ENCODE measurements at regions not wholly inside any gene's neighbourhood (a gene's known extent, or its start where the extent isn't known, plus 50 kb on each side); places are given as distances from the start of the nearest gene placed in this dataset.
A peak's percentile ranks its signal among the peaks of the same experiment; 100 is the strongest.

DNA sequence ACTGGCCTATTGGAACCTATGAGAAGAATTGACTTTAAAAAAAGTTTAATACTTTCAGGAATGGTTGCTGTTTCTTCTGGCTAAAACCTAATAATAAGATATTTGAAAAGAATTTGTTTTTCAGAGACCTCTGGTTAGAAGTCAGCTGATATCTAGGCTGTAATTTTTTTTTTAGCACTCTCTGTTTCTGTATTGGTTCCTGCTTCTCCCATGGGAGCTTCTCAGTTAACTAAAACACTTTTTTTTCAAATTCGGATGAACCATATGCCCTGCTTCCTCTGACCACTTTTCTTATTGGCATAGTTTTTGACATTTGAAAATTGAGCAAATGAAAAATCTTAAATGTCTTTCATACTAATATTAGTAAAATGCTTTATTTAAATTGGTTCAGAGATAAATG, 163.5 kb upstream of the SLC10A2 start:
- DNase-seq (ENCODE audit: low read depth) = no peak
- no peak overlapping the region for H3K4me3 ChIP-seq (ENCODE audit: low read depth, low read length)

DNA sequence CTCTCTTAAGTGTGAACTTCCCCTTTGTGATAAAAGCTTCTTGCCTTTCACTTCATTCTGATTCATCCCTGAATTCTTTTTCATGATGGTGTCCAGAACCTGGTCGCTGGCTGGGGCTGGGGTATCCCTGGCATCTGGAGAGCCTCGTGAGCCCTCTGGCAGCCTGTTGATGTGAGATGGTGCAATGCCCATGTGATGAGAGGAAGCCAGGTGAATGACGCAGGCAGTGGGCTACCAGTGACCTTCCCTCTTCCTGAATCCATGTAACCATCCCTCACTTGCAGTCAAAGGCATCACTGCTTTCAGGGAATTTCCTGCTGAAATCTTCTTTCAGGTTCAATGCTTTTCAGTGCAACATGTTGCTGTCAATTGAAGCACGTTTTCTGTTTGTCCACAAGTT, 158.6 kb upstream of the SLC10A2 start:
- DNase-seq (ENCODE audit: low read depth) = no peak
- H3K4me3 ChIP-seq (ENCODE audit: low read depth, low read length) = no peak overlapping the region

DNA sequence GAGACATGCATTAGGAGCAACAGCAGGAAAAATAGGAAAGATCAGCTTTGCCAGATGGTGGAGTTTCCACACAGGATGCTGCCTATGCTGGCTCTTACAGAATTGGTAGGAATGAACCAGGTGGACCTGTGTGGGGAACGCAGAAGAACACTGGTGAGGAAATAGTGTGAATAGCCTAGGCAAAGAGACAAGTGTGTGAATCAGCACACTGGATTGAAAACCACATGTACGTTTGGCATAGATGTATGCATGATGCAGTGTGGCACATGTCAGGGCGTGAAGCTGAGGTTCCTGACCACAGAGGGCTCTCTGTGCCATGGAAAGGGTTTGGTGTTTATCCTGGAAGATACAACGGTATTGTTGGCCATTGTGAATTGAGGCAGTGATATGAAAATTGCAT, 156.5 kb upstream of the SLC10A2 start:
- DNase-seq (ENCODE audit: low read depth) = no peak
- H3K4me3 ChIP-seq (ENCODE audit: low read depth, low read length) = no peak overlapping the region

DNA sequence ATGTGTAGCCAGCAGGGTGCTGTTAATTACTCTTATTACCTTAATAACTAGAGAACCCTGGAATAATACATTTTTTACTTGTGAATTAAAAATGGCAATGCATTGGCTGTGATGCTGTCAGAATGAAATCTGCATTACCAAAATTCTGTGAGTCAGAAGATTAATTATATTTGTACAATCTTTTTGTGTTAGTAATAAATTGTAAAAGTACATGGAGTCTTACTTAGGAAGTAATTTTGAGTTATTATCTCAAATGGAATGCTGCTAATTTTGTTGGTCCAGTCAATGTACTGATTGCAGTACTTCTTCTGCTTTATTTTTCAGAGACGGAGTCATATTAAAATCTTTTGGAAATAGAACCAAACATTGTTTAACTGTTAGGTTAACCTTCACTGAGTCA, 152.0 kb upstream of the SLC10A2 start:
- no peak for DNase-seq (ENCODE audit: low read depth)
- H3K4me3 ChIP-seq (ENCODE audit: low read depth, low read length) = no peak overlapping the region

DNA sequence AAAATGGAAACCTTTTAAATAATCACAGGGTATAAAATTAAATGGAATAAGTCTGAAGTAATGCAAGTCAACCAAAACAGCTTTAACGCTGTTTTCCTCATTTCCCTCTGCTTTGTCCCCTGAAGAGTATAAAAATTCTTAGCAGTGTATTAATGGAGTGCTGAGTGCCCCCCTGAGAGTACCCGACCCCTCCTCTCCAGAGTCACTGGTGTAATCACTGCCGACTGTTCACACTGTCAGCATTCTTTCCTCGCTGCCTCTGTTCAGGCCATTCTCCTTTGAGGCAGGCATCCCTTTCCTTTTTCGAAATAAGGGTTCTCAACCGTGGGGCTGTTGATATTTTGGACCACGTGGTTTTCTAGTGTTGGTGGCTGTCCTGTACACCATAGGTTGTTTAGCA, 146.9 kb upstream of the SLC10A2 start:
- no peak overlapping the region for H3K4me3 ChIP-seq (ENCODE audit: low read depth, low read length)
- no peak for DNase-seq (ENCODE audit: low read depth)

DNA sequence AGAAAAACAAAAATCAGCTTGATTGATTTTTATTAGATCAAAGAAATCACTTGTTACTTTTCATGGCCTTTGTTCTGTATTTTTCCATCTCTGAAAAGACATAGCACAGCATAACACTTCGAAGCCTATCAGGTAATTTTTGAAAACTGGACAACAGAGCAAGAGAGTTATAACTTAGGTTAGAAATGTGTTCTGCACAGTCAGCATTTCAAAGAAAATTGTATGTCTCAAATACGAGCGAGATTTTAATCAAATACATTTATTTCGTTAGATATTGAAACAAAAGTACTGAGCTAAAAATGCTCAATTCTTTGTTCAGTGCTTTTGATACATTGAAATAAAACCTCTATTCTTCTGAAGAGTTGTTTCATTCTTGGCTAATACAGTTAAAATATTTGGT, 144.1 kb upstream of the SLC10A2 start:
- no peak for DNase-seq (ENCODE audit: low read depth)
- no peak overlapping the region for H3K4me3 ChIP-seq (ENCODE audit: low read depth, low read length)

DNA sequence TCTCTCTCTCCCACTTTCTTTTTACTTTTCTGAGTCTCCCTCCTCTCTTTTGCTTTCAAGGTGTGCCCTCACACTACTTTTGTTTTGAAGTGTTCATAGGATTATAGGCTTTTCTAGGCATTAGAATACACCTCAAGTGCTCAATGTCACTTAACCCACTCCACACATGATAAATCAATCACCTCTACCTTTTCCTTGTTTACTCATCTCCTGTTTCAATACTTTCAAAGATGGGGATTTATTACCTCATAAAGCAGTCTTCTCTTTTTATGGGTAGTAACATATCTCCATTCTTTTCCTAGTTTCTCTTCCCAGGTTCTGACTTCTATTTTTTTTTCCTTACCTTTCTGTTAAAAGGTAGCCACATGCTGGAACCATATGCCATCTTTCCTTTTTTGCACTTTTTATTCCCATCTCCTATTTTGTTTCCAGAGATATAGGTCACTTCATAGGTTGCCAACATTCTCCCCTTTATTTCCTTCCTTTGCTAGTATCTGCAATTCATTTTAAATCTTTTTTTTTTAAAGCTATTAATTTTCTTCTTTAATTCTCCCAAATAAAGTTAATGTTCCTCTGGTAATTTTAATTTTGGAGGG, 137.6 kb upstream of the SLC10A2 start:
- no peak overlapping the region for H3K4me3 ChIP-seq (ENCODE audit: low read depth, low read length)
- no peak for DNase-seq (ENCODE audit: low read depth)

DNA sequence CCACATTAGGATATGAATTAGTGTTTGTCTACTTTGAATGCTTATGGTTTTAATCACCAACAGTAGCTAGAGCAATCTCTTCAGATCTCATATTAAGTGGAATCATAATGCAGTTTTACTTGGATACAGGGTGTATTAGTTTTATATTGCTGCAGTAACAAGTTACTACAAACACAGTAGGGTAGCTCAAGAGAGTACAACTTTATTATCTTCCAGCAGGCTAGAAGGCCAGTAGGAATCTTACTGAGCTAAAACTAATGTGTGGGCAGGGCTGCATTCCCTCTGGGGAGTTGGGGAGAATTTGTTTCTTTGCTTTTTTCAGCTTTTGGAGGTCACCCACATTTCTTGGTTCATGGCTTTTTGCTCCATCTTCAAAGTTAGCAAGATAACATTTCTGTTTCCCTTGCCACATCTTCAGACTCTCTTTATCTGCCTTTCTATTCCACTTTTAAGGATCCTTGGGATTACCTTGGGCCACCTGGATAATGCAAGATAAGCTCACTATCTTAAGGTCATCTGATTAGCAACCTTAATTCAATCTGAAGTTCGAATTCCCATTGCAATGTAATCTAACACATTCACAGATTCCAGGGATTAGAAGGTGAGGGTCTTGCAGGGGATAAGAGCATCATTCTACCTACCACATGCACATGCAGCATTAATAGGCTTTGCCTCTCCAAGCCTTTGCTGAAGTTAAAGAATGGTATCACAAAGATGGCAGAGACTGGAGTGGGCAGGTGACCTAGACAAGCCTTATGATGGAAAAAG, 134.1 kb upstream of the SLC10A2 start:
- H3K4me3 ChIP-seq (ENCODE audit: low read depth, low read length) = no peak overlapping the region
- no peak for DNase-seq (ENCODE audit: low read depth)

DNA sequence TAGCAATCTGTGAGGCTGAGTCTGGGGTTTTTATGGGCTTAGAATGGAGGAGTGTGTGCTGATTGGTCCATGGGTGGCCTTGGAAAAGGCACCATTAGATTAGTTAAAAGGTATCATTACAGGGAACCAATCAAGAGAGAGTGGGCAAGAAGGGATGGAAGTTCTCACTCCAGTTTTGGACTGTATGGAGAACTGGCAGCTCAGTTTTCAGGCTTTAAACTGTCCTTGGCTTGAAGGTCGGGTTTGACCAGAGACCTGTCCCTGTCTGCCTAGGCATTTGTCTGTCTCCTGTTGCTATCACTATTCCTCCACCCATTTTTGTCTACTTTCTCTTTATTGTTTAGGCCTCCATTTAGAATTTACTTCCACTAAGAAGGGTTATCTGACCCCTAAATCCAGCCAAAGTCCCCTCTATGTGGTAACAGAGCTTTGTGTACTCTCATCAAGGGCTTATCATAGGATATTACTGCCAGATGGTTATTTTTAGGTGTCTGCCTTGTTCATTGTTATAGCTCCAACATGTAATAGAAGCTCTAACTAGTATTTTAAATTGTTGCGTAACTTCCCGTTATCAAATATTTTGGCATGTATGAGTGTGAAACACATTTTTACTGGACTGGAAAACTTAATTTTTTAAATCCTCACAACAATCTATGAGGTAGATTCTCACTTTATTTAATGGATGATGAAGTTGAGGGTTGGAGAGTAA, 133.3 kb upstream of the SLC10A2 start:
- no peak overlapping the region for H3K4me3 ChIP-seq (ENCODE audit: low read depth, low read length)
- no peak for DNase-seq (ENCODE audit: low read depth)

DNA sequence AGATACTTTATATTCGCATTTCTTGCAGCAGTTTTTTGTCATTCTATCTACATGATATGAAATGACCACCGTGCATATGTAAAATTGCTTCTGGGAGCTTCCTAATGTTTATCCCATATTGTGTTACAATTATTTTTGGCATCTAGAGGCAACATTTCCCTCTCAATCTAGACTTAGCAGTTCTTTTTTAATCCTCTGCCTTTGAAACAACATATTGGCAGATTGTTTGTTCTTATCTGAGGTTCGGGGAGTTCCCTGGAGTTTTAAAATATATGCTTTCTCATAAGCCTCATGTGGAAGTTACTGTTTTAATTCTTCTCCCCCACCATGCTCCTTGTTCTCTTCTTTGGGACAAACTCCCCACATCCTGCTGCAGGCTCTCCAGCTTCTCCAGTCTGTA, 130.1 kb upstream of the SLC10A2 start:
- H3K4me3 ChIP-seq (ENCODE audit: low read depth, low read length) = no peak overlapping the region

DNA sequence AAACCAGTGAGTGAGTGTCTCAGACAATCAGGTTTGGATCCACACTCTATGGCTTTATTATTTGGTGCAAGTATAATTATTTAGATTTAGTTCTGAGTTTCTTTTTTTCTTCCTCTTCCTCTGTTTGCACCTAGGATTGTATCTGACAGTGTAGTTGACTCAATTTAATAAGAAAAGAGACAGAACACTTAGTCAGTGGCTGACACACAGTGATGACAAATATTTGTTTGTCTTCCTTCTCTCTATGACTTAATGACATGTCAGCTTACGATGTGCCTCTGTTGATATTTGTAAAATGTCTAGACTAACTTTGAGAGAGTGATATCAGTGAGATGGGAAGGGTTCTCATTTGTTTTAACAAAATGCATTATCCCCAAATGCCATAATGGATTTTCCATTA, 129.5 kb upstream of the SLC10A2 start:
- no peak overlapping the region for H3K4me3 ChIP-seq (ENCODE audit: low read depth, low read length)
- DNase-seq (ENCODE audit: low read depth) = no peak

More for the DNA sequence above, 130.1 kb upstream of the SLC10A2 start:
- no peak for DNase-seq (ENCODE audit: low read depth)

DNA sequence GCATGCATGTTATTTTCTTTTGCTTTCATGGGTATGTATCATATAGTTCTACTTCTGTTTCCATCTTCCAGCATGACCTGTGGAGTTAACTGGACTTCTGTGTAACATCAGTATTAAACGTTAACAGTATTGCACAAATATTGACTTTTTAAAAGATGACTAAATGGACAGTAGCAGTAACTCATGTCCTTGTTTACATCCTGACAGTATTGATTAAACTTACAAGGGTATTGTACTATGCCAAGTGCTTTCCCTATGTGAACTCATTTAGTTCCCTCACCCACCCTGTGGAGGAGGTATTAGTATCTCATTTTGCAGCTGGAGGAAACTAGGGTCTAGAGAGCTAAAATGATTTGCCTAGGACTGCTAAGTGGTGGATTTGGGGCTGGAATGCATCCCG, 128.7 kb upstream of the SLC10A2 start:
- no peak for DNase-seq (ENCODE audit: low read depth)
- H3K4me3 ChIP-seq (ENCODE audit: low read depth, low read length) = no peak overlapping the region

DNA sequence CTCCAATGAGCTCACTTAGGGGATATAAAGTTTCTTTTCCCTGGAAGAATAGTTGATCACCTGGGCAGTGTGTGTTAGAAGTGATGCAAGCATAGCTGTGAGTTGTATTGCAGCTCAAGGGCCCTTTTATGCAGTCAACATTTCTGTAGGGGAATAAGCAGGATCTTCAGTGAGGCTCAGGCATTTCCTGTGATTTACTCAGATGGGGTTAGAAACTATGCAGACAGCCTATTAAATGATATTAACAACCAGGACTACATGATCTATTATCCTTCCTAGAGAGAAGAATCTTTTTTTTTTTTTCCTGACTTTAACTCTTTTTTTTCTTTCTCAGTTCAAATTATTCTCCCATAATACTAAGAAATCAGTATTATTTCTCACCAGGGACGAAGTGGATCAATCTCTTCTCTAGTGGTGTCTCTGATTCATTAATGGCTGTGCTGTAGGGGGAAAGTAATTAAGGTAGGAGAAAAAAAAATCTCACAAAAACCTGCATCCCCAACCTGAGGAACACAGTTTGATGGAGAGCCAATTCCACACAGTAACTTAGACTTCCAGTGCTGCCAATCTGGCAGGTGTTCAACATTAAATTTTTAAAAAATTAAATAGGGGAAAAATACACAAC, 126.4 kb upstream of the SLC10A2 start:
- no peak overlapping the region for H3K4me3 ChIP-seq (ENCODE audit: low read depth, low read length)
- peak; percentile 12 for DNase-seq (ENCODE audit: low read depth)

DNA sequence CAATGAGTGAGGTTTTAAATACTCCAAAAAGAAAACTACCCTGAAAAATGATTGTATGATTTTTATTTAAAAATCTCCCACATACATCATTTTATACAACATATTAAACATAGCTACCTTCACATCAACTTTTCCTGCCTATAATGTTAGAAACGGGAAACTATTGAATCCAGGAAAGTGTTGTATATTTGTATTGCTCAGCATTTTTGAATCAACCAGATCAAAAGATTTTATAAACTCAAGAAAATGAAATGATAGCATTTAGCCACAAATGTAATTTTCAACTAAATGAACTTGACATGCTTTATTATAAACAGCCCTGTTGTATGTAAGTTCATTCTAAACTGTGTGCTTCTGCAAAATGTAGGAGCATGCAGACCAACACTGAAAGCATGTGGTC, 124.6 kb upstream of the SLC10A2 start:
- no peak for DNase-seq (ENCODE audit: low read depth)
- H3K4me3 ChIP-seq (ENCODE audit: low read depth, low read length) = no peak overlapping the region

DNA sequence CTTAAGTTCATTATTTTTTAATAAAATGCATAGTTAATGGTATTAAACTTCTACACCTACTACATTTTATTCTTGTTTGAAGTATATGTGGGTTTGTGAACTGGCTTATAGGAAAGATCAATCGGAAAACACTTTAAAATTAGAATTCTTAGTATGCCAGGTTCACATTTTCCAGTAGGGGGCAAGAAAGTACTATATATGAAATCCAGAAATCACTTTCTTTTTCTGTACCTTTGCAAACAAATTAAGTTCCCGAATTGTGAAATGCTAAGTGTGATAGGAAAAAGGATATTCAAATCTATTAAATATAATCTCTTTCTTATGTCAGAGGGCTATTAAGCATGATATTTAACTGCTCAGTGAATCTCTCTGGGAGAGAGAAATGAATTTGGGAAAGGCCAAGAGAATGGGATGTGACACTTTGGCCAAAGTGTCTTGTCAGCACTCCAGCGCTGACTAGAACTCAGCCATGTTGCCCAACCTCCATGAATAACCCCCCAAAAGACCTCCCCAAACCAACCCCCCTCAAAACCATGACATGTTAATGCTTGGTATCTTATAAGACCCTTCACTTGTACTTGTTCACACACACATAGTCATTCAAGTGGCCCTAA, 122.6 kb upstream of the SLC10A2 start:
- DNase-seq (ENCODE audit: low read depth) = peak; percentile 1
- no peak overlapping the region for H3K4me3 ChIP-seq (ENCODE audit: low read depth, low read length)

DNA sequence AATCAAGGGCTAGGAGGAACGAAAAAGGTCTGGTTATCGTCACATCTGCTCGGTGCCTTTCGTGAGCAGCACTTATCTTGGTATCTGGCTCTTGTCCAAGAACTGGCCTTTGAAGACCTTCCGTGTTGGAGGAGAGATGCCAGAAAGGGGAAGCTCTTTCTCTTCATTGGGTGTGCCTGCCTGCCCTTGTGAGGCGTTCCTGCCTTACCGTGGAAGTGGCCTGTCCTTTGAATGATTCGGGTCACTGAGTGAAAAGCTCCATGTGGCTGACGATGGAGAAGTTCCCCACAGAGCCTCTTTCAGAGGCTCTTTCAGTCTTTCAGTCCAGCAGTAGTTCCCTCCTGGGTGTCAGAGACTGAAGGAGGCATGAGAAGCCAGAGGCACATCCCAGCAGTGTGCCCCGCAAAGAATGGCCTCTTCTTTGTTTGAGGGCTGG, 121.5 kb upstream of the SLC10A2 start:
- no peak overlapping the region for H3K4me3 ChIP-seq (ENCODE audit: low read depth, low read length)
- DNase-seq (ENCODE audit: low read depth) = no peak

DNA sequence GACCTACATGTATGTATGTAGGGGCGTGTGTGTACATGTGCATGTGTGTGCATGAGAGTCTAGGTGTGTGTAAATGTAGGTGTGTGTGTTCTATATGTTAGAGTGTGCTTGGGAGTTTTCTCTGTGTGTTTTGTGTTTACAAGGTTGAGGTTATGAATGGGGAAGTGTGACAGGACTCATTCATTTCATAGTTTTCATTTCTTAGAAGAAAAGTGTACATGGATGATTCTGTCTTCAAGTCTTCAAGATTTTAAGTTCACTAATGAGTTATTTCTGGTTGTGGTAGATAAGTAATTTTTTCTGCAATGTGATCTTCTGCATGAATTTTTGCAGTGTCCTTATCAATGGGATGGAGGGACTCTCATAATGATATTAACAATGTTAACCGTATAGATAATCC, 118.2 kb upstream of the SLC10A2 start:
- no peak for DNase-seq (ENCODE audit: low read depth)
- H3K4me3 ChIP-seq (ENCODE audit: low read depth, low read length) = no peak overlapping the region

DNA sequence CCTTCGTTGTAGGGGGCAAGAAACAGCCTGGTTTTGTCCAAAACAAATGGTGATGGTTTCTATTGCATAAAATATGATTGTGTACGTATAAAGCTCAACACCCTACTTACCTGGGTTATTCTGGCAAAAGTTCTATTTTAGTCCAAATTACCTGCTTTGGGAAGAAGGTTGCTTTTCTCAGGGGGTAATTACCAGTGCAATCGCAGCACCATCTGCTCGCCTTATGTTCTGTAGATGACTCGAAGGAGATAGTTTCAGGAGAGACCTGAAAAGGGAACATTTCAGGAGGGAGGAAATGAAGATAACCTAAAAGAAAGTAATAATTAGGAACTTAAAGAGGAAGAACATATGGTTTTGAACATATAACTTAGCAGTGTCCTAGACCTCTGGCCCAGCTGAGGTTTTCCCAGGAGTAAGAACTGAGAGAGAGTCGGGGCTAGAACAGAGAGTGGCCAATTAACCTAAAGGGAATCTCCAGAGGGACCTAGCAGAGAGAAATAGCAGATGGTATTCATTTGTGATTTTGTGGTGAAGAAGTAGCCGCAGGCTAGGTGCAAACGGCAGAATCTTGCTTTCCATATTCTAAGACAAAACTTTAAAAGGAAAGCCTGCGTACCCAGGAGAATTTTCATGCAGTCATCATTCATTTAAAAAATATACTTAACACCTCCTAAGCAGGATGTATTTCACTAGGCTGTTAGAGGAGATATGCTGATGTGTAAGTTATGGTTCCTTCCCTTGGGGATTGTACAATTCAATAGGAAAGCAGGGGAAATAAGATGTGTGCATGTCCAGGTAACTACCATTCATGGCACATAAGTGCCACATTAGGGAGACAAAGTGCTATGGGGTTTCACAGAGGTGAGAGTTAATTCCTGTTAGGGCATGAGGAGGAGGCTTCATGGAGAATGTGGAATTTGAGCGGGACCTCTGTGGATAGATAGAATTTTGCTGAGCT, 113.0 kb upstream of the SLC10A2 start:
- no peak for DNase-seq (ENCODE audit: low read depth)
- no peak overlapping the region for H3K4me3 ChIP-seq (ENCODE audit: low read depth, low read length)

DNA sequence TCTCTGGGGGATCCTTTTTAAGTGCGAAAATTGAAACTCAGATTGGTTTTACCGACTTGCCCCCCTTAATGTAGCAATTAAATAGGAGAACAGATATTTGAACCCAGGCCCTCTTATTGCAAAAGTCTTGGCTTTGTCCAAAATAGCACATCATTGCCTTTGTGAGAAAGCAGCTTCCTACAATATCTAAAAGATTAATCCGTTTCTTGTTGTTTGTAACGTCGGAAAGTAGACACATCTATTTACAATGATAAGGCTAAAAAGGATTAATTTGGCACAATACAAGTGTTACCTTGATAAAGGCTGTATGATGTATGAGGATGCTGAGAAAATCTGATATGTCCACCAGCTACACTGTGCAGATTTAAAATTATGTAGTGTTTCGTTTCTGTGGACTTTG, 108.7 kb upstream of the SLC10A2 start:
- no peak for DNase-seq (ENCODE audit: low read depth)
- no peak overlapping the region for H3K4me3 ChIP-seq (ENCODE audit: low read depth, low read length)

All from skeletal muscle cell (primary cell).